ENCODE measurements at regions not wholly inside any gene's neighbourhood (a gene's known extent, or its start where the extent isn't known, plus 50 kb on each side); places are given as distances from the start of the nearest gene placed in this dataset.

- no peak overlapping the region for H3K27ac ChIP-seq (ENCODE audit: low read depth, low read length)
- no peak for DNase-seq
- H3K4me1 Mint-ChIP-seq, result no peaks in the 10 kb centered on the region
- H3K4me1 ChIP-seq (ENCODE audit: insufficient read depth, low read length), result no peaks in the 10 kb centered on the region
- H3K27me3 ChIP-seq (ENCODE audit: insufficient read depth, low read length, poor library complexity, severe bottlenecking), result no peaks in the 10 kb centered on the region
- H3K27ac Mint-ChIP-seq, result no peak overlapping the region
- CTCF ChIA-PET, result no interaction called here
- peaks cover 0 to 10% (median 0%) of the 10 kb centered on the region in 5 donors for H3K9me3 Mint-ChIP-seq
- H3K4me3 Mint-ChIP-seq, result no peak overlapping the region
- no peaks in the 10 kb centered on the region for H3K9me3 ChIP-seq (ENCODE audit: low read length)
- POLR2A ChIA-PET, result no interaction called here
- H3K4me3 ChIP-seq (ENCODE audit: low read length), result no peak overlapping the region
- no peaks in the 10 kb centered on the region for H3K27me3 Mint-ChIP-seq
- H3K36me3 ChIP-seq (ENCODE audit: insufficient read depth, low read length), result no peaks in the 10 kb centered on the region
- no peaks in the 10 kb centered on the region for H3K36me3 Mint-ChIP-seq
Observed at GRCh38 chr1:195899762-195900352, 708.4 kb downstream of the KCNT2 start.

DNA sequence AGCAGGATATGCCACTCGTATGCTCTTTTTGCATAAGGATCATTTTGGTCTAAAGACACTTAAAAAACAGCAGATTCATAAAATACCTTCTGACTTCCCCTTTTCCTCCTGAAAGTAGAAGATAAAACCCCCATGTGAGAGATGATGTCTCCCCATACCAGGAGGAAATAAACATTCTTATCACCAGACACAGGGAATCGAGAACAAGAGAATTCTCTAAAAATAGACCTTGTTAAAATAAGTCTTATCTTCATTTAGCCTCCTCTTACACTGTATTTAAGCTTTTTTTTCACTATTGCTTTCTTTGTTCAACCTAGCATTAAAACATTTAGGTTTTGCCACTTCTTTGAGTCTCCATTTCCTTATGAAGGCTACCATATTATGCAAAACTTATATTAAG is 709.3 kb downstream of the KCNT2 start:
- Mint-ChIP-seq H3K4me1 (no peaks in the 10 kb centered on the region), H3K36me3 (no peaks in the 10 kb centered on the region), H3K9me3 (peaks cover 0 to 10% (median 0%) of the 10 kb centered on the region in 5 donors), H3K27ac (no peak overlapping the region), H3K4me3 (no peak overlapping the region), H3K27me3 (no peaks in the 10 kb centered on the region)
- ChIA-PET POLR2A (no interaction called here), CTCF (no interaction called here)
- no peaks in the 10 kb centered on the region for H3K36me3 ChIP-seq (ENCODE audit: insufficient read depth, low read length)
- no peaks in the 10 kb centered on the region for H3K4me1 ChIP-seq (ENCODE audit: insufficient read depth, low read length)
- H3K9me3 ChIP-seq (ENCODE audit: low read length), result no peaks in the 10 kb centered on the region
- H3K27ac ChIP-seq (ENCODE audit: low read depth, low read length), result peak overlapping the region; percentile 35
- no peaks in the 10 kb centered on the region for H3K27me3 ChIP-seq (ENCODE audit: insufficient read depth, low read length, poor library complexity, severe bottlenecking)
- no peak overlapping the region for H3K4me3 ChIP-seq (ENCODE audit: low read length)
- no peak for DNase-seq

DNA sequence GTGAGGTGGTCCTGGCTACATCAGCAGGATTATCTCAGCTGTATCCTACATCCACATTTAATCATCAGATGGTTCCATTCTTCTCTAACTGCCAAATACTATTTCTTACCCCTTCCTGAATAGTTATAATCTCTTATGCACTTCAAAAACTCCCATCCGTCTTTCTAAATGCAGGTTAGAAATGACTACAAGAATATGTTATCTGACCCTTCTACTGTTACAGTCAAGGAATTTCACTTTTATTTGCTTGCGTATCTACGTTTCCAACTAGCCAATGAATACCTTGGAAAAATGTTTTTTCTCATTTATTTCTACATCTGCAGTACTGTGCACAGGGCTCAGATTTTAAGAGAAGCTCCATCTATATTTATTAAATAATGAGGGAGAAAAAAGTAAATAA is 709.9 kb downstream of the KCNT2 start:
- peaks cover 0 to 10% (median 0%) of the 10 kb centered on the region in 5 donors for H3K9me3 Mint-ChIP-seq
- POLR2A ChIA-PET, result no interaction called here
- H3K36me3 Mint-ChIP-seq, result no peaks in the 10 kb centered on the region
- Histone ChIP-seq H3K4me3 (ENCODE audit: low read length) (no peak overlapping the region), H3K4me1 (ENCODE audit: insufficient read depth, low read length) (no peaks in the 10 kb centered on the region), H3K27ac (ENCODE audit: low read depth, low read length) (no peak overlapping the region), H3K9me3 (ENCODE audit: low read length) (no peaks in the 10 kb centered on the region), H3K36me3 (ENCODE audit: insufficient read depth, low read length) (no peaks in the 10 kb centered on the region), H3K27me3 (ENCODE audit: insufficient read depth, low read length, poor library complexity, severe bottlenecking) (no peaks in the 10 kb centered on the region)
- H3K27ac Mint-ChIP-seq, result no peak overlapping the region
- H3K4me3 Mint-ChIP-seq, result no peak overlapping the region
- no peak for DNase-seq
- no peaks in the 10 kb centered on the region for H3K4me1 Mint-ChIP-seq
- H3K27me3 Mint-ChIP-seq, result no peaks in the 10 kb centered on the region
- CTCF ChIA-PET, result no interaction called here

GRCh38 chr1:195897076-195897475 is 711.2 kb downstream of the KCNT2 start:
- no peaks in the 10 kb centered on the region for H3K36me3 ChIP-seq (ENCODE audit: insufficient read depth, low read length)
- Mint-ChIP-seq H3K27me3 (no peaks in the 10 kb centered on the region), H3K4me3 (no peak overlapping the region), H3K27ac (no peak overlapping the region), H3K4me1 (no peaks in the 10 kb centered on the region), H3K36me3 (no peaks in the 10 kb centered on the region), H3K9me3 (peaks cover 0 to 16% (median 0%) of the 10 kb centered on the region in 5 donors)
- no peak for DNase-seq
- H3K27me3 ChIP-seq (ENCODE audit: insufficient read depth, low read length, poor library complexity, severe bottlenecking), result no peaks in the 10 kb centered on the region
- ChIA-PET CTCF (no interaction called here), POLR2A (no interaction called here)
- H3K4me3 ChIP-seq (ENCODE audit: low read length), result no peak overlapping the region
- H3K27ac ChIP-seq (ENCODE audit: low read depth, low read length), result no peak overlapping the region
- H3K9me3 ChIP-seq (ENCODE audit: low read length), result no peaks in the 10 kb centered on the region
- no peaks in the 10 kb centered on the region for H3K4me1 ChIP-seq (ENCODE audit: insufficient read depth, low read length)

DNA sequence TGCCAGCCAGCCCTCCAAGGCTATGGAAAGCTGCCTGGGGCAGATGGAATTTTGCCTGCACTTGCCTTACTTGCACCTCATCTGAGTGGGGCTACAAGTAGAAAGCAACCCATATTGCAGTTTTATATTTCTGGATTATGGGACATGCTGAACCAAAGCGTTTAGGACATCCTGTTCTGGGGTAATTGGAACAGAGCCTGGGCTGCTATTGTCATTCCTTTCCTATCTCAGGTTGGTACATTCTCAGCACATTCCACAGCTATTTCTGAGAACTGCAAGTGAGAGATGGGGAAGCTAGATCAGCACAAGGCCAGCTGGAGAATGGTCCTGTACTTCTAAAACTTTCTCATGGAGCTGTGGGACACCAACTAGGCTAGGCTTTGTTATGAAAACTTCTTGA is 713.8 kb downstream of the KCNT2 start:
- Histone ChIP-seq H3K9me3 (ENCODE audit: low read length) (no peaks in the 10 kb centered on the region), H3K36me3 (ENCODE audit: insufficient read depth, low read length) (no peaks in the 10 kb centered on the region), H3K4me3 (ENCODE audit: low read length) (no peak overlapping the region), H3K27me3 (ENCODE audit: insufficient read depth, low read length, poor library complexity, severe bottlenecking) (no peaks in the 10 kb centered on the region), H3K27ac (ENCODE audit: low read depth, low read length) (no peak overlapping the region), H3K4me1 (ENCODE audit: insufficient read depth, low read length) (no peaks in the 10 kb centered on the region)
- H3K9me3 Mint-ChIP-seq, result peaks cover 0 to 20% (median 5%) of the 10 kb centered on the region in 5 donors
- H3K27me3 Mint-ChIP-seq, result no peaks in the 10 kb centered on the region
- POLR2A ChIA-PET, result no interaction called here
- no peak overlapping the region for H3K4me3 Mint-ChIP-seq
- no peaks in the 10 kb centered on the region for H3K4me1 Mint-ChIP-seq
- CTCF ChIA-PET, result no interaction called here
- no peak overlapping the region for H3K27ac Mint-ChIP-seq
- H3K36me3 Mint-ChIP-seq, result no peaks in the 10 kb centered on the region
- DNase-seq, result no peak

GRCh38 chr1:195886000-195886399 is 722.2 kb downstream of the KCNT2 start:
- Histone ChIP-seq H3K4me3 (ENCODE audit: low read length) (no peak overlapping the region), H3K4me1 (ENCODE audit: insufficient read depth, low read length) (no peaks in the 10 kb centered on the region), H3K27ac (ENCODE audit: low read depth, low read length) (no peak overlapping the region), H3K9me3 (ENCODE audit: low read length) (no peaks in the 10 kb centered on the region), H3K36me3 (ENCODE audit: insufficient read depth, low read length) (no peaks in the 10 kb centered on the region), H3K27me3 (ENCODE audit: insufficient read depth, low read length, poor library complexity, severe bottlenecking) (no peaks in the 10 kb centered on the region)
- Mint-ChIP-seq H3K27me3 (no peaks in the 10 kb centered on the region), H3K9me3 (peaks cover under 1 to 9% (median 2%) of the 10 kb centered on the region in 5 donors), H3K4me3 (no peak overlapping the region), H3K27ac (no peak overlapping the region), H3K36me3 (no peaks in the 10 kb centered on the region), H3K4me1 (no peaks in the 10 kb centered on the region)
- no peak for DNase-seq
- CTCF ChIA-PET, result no interaction called here
- POLR2A ChIA-PET, result no interaction called here

DNA sequence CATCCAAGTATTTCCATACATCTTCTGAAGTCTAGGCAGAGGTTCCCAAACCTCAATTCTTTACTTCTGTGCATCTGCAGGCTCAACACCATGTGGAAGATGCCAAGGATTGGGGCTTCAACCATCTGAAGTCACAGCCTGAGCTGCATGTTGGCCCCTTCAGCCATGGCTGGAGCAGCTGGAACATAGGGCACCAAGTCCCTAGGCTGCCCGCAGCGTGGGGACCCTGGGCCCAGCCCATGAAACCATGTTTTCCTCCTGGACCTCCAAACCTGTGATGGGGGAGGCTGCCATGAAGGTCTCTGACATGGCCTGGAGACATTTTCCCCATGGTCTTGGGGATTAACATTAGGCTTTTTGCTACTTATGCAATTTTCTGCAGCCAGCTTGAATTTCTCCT is 729.8 kb downstream of the KCNT2 start:
- no peaks in the 10 kb centered on the region for H3K27me3 ChIP-seq (ENCODE audit: insufficient read depth, low read length, poor library complexity, severe bottlenecking)
- no peak overlapping the region for H3K4me3 ChIP-seq (ENCODE audit: low read length)
- no peak overlapping the region for H3K27ac Mint-ChIP-seq
- peaks cover 0 to 8% (median 0%) of the 10 kb centered on the region in 5 donors for H3K9me3 Mint-ChIP-seq
- ChIA-PET POLR2A (no interaction called here), CTCF (no interaction called here)
- H3K27me3 Mint-ChIP-seq, result no peaks in the 10 kb centered on the region
- DNase-seq, result no peak
- H3K36me3 ChIP-seq (ENCODE audit: insufficient read depth, low read length), result no peaks in the 10 kb centered on the region
- H3K27ac ChIP-seq (ENCODE audit: low read depth, low read length), result no peak overlapping the region
- no peaks in the 10 kb centered on the region for H3K4me1 Mint-ChIP-seq
- no peaks in the 10 kb centered on the region for H3K36me3 Mint-ChIP-seq
- H3K9me3 ChIP-seq (ENCODE audit: low read length), result no peaks in the 10 kb centered on the region
- H3K4me3 Mint-ChIP-seq, result no peak overlapping the region
- H3K4me1 ChIP-seq (ENCODE audit: insufficient read depth, low read length), result no peaks in the 10 kb centered on the region

DNA sequence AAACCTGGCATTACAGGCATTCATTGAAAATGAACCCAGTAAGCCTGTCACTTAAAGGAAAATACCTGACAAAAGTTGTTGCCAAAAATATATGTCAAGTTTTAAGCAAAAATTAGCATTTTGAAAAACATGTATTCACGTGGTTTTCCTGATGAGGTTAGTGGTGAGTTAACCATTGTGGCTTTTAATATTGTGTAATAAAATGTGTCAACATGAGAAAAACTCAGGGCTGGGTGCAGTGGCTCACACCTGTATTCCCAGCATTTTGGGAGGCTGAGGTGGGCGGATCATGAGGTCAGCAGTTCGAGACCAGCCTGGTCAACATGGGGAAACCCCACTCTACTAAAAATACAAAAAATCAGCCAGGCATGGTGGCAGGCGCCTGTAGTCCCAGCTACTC is 731.4 kb downstream of the KCNT2 start:
- no peaks in the 10 kb centered on the region for H3K4me1 ChIP-seq (ENCODE audit: insufficient read depth, low read length)
- H3K4me3 Mint-ChIP-seq, result no peak overlapping the region
- ChIA-PET CTCF (no interaction called here), POLR2A (no interaction called here)
- no peaks in the 10 kb centered on the region for H3K4me1 Mint-ChIP-seq
- no peaks in the 10 kb centered on the region for H3K36me3 Mint-ChIP-seq
- H3K9me3 Mint-ChIP-seq, result peaks cover 0 to 12% (median 0%) of the 10 kb centered on the region in 5 donors
- H3K4me3 ChIP-seq (ENCODE audit: low read length), result no peak overlapping the region
- no peaks in the 10 kb centered on the region for H3K27me3 ChIP-seq (ENCODE audit: insufficient read depth, low read length, poor library complexity, severe bottlenecking)
- H3K36me3 ChIP-seq (ENCODE audit: insufficient read depth, low read length), result no peaks in the 10 kb centered on the region
- H3K27me3 Mint-ChIP-seq, result no peaks in the 10 kb centered on the region
- H3K27ac ChIP-seq (ENCODE audit: low read depth, low read length), result no peak overlapping the region
- no peak for DNase-seq
- H3K9me3 ChIP-seq (ENCODE audit: low read length), result no peaks in the 10 kb centered on the region
- no peak overlapping the region for H3K27ac Mint-ChIP-seq

DNA sequence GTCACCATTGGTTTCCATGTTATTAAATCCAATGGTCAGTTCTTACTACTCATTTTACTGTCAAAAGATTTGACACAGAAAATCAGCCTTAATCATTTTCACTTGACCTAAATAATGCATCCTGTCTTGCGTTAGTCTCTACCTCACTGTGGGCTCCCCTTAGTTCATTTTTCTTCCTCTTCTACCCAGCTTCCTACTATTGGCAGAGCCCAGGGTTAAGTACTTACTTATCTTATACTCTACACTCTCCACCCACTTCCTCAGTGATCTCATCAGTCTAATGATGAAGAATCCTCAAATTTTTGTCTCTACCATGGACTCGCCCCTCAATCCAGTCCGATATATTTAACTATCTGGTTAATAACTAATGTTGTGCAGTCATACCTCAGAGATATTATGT is 735.9 kb downstream of the KCNT2 start:
- Mint-ChIP-seq H3K4me1 (no peaks in the 10 kb centered on the region), H3K27me3 (no peaks in the 10 kb centered on the region), H3K27ac (no peak overlapping the region), H3K9me3 (peaks cover 0 to 18% (median 3%) of the 10 kb centered on the region in 5 donors), H3K4me3 (no peak overlapping the region), H3K36me3 (no peaks in the 10 kb centered on the region)
- H3K4me1 ChIP-seq (ENCODE audit: insufficient read depth, low read length), result no peaks in the 10 kb centered on the region
- no peaks in the 10 kb centered on the region for H3K36me3 ChIP-seq (ENCODE audit: insufficient read depth, low read length)
- no peak overlapping the region for H3K4me3 ChIP-seq (ENCODE audit: low read length)
- H3K27me3 ChIP-seq (ENCODE audit: insufficient read depth, low read length, poor library complexity, severe bottlenecking), result no peaks in the 10 kb centered on the region
- H3K9me3 ChIP-seq (ENCODE audit: low read length), result no peaks in the 10 kb centered on the region
- POLR2A ChIA-PET, result no interaction called here
- H3K27ac ChIP-seq (ENCODE audit: low read depth, low read length), result no peak overlapping the region
- DNase-seq, result no peak
- CTCF ChIA-PET, result no interaction called here
